Gastroesophageal sphincter (tissue), 4 donors: ENCODE measurements at regions not wholly inside any gene's neighbourhood (a gene's known extent, or its start where the extent isn't known, plus 50 kb on each side); places are given as distances from the start of the nearest gene placed in this dataset.

ENCODE experiments used
- ATAC-seq: fragments of 150-250 bp; one replicate; pipeline ENCODE4 v1.9.1; 2016; ENCODE audit warnings: mild to moderate bottlenecking, moderate library complexity
- H3K27ac ChIP-seq, 4 donors: fragments of 200-600 bp; sonication (generic) in 3 of 4; 1 replicate in 3 of 4; 2 replicates in 1 of 4; pipeline ENCODE4 v1.5.1; 2016 to 2019
- H3K27me3 ChIP-seq: fragments of 200-600 bp; sonication (generic); one replicate; pipeline ENCODE4 v1.5.1; 2019
- H3K36me3 ChIP-seq, 2 donors: fragments of 200-600 bp; sonication (generic); one replicate each; pipeline ENCODE4 v1.5.1; 2019; ENCODE audit warnings: control low read depth in 1 of 2
- H3K4me1 ChIP-seq, 3 donors: fragments of 200-600 bp; sonication (generic); 1 replicate in 2 of 3; 2 replicates in 1 of 3; pipeline ENCODE4 v1.5.1; 2016 to 2019; ENCODE audit warnings: control low read depth in 2 of 3
- H3K4me3 ChIP-seq, 2 donors: fragments of 200-600 bp; sonication (generic); one replicate each; pipeline ENCODE4 v1.5.1; 2019; ENCODE audit warnings: mild to moderate bottlenecking in 1 of 2, moderate library complexity in 1 of 2
- H3K9me3 ChIP-seq, 3 donors: fragments of 200-600 bp; sonication (generic); one replicate each; pipeline ENCODE4 v1.5.1; 2017 to 2019; ENCODE audit warnings: control low read depth in 2 of 3
- CTCF ChIP-seq, 4 experiments: fragments of 200-600 bp in 2 of 4; fragments of 450-650 bp in 2 of 4; sonication (generic) in 1 of 4; IDR thresholded peaks; one replicate each; pipeline ENCODE4 v1.5.1; 2017 to 2019; ENCODE audit warnings: antibody characterized with exemption in 4 of 4, mild to moderate bottlenecking in 2 of 4, moderate library complexity in 2 of 4
- EP300 ChIP-seq: sonication (generic); formaldehyde crosslinking; IDR thresholded peaks from one replicate; pipeline ENCODE4 v1.6.1; 2017; ENCODE audit warnings: antibody characterized with exemption, mild to moderate bottlenecking
- POLR2A ChIP-seq, 2 donors: fragments of 450-650 bp; IDR thresholded peaks; one replicate each; pipeline ENCODE4 v1.6.1; 2017; ENCODE audit warnings: antibody characterized with exemption in 2 of 2, mild to moderate bottlenecking in 2 of 2, moderate library complexity in 1 of 2
- POLR2AphosphoS5 ChIP-seq: sonication (generic); formaldehyde crosslinking; IDR thresholded peaks from one replicate; pipeline ENCODE4 v1.6.1; 2017; ENCODE audit warnings: antibody characterized with exemption
- WGBS, 2 donors: methylation state at CpG; one replicate each; pipeline ENCODE4 v1.1.5; 2018; ENCODE audit warnings: low coverage in 1 of 2; 5-methylcytosine and 5-hydroxymethylcytosine counted together

- no peaks in the 10 kb centered on the region for H3K27me3 ChIP-seq
- H3K4me1 ChIP-seq = no peaks in the 10 kb centered on the region
- no peaks in the 10 kb centered on the region for H3K9me3 ChIP-seq
- H3K36me3 ChIP-seq = no peaks in the 10 kb centered on the region
- ATAC-seq = no peak
- WGBS, 2 donors = 75 to 93% methylated on average over 1 of the region's 1 CpG
- no peak overlapping the region for H3K4me3 ChIP-seq
- no peak for TF ChIP-seq EP300
- TF ChIP-seq POLR2A (IDR thresholded peaks at IDR 0.05) = no peak
- no peak for TF ChIP-seq CTCF (IDR thresholded peaks at IDR 0.05)
- TF ChIP-seq POLR2AphosphoS5 = no peak
- no peak overlapping the region for H3K27ac ChIP-seq
Observed at GRCh38 chr4:60840020-60840419, 360.1 kb upstream of the ADGRL3 start.

GRCh38 chr4:60846678-60847077 is 353.4 kb upstream of the ADGRL3 start:
- Histone ChIP-seq H3K36me3 (no peaks in the 10 kb centered on the region), H3K27me3 (no peaks in the 10 kb centered on the region), H3K9me3 (no peaks in the 10 kb centered on the region), H3K4me1 (no peaks in the 10 kb centered on the region), H3K27ac (no peak overlapping the region), H3K4me3 (no peak overlapping the region)
- no peak for TF ChIP-seq CTCF (IDR thresholded peaks at IDR 0.05)
- TF ChIP-seq POLR2A (IDR thresholded peaks at IDR 0.05) = no peak
- no peak for TF ChIP-seq EP300
- no peak for TF ChIP-seq POLR2AphosphoS5
- ATAC-seq = no peak
- WGBS, 2 donors = 78 to 90% methylated on average over 2 to 4 of the region's 4 CpGs

- Histone ChIP-seq H3K27ac (no peak overlapping the region), H3K36me3 (no peaks in the 10 kb centered on the region), H3K27me3 (no peaks in the 10 kb centered on the region), H3K9me3 (peaks cover 0 to 6% (median 0%) of the 10 kb centered on the region in 3 donors), H3K4me3 (no peak overlapping the region), H3K4me1 (no peaks in the 10 kb centered on the region)
- TF ChIP-seq POLR2AphosphoS5 = no peak
- TF ChIP-seq CTCF (IDR thresholded peaks at IDR 0.05) = no peak
- no peak for TF ChIP-seq POLR2A (IDR thresholded peaks at IDR 0.05)
- no peak for TF ChIP-seq EP300
- ATAC-seq = no peak
- WGBS, 2 donors = 73 to 83% methylated on average over 4 of the region's 4 CpGs
Observed at GRCh38 chr4:60847614-60848013, 352.5 kb upstream of the ADGRL3 start.

- no peaks in the 10 kb centered on the region for H3K36me3 ChIP-seq
Observed at GRCh38 chr4:60857130-60857753, 342.9 kb upstream of the ADGRL3 start.

More at GRCh38 chr4:60857130-60857753, 342.9 kb upstream of the ADGRL3 start:
- H3K4me3 ChIP-seq = no peak overlapping the region
- no peaks in the 10 kb centered on the region for H3K27me3 ChIP-seq
- H3K27ac ChIP-seq = no peak overlapping the region
- ATAC-seq = no peak
- WGBS, 2 donors = 82 to 100% methylated on average over 2 to 6 of the region's 6 CpGs
- H3K4me1 ChIP-seq = no peaks in the 10 kb centered on the region
- TF ChIP-seq POLR2AphosphoS5 = no peak
- TF ChIP-seq CTCF (IDR thresholded peaks at IDR 0.05) = no peak
- no peak for TF ChIP-seq EP300
- H3K9me3 ChIP-seq = peaks cover 0 to 3% (median 0%) of the 10 kb centered on the region in 3 donors
